ENCODE measurements at regions not wholly inside any gene's neighbourhood (a gene's known extent, or its start where the extent isn't known, plus 50 kb on each side); places are given as distances from the start of the nearest gene placed in this dataset.

DNA sequence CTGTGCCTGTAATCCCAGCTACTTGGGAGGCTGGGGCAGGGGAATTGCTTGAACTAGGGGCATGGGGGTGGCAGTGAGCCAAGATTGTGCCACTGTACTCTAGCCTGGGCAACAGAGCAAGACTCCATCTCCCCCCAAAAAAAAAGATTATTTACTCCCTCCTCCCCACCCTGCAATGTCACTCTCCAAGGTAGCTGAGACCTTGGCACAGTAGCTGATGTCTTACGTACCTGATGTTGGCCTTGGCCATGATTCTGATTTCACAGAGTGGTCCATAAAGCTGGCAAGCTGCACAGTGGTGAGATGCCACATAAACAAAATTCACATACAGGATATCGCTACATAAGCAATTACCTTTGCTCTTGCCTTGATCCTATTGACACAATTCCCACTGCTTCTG is 108.5 kb downstream of the CAVIN4 start:
- TF ChIP-seq RFX5 (IDR thresholded peaks at IDR 0.05; ENCODE audit: low read length) (no peak), TAF1 (IDR thresholded peaks at IDR 0.05; ENCODE audit: borderline replicate concordance, low read depth, low read length) (no peak), EZH2phosphoT487 (IDR thresholded peaks at IDR 0.05; ENCODE audit: borderline replicate concordance, low read depth) (no peak), EP300 (IDR thresholded peaks at IDR 0.05; ENCODE audit: borderline replicate concordance in 1 of 2, low read depth in 1 of 2, low read length in 1 of 2) (no peak), POLR2AphosphoS5 (IDR thresholded peaks at IDR 0.05; ENCODE audit: low read depth, low read length) (no peak), NFIC (IDR thresholded peaks at IDR 0.05; ENCODE audit: borderline replicate concordance) (no peak)
- TF ChIP-seq, protein P1, sequence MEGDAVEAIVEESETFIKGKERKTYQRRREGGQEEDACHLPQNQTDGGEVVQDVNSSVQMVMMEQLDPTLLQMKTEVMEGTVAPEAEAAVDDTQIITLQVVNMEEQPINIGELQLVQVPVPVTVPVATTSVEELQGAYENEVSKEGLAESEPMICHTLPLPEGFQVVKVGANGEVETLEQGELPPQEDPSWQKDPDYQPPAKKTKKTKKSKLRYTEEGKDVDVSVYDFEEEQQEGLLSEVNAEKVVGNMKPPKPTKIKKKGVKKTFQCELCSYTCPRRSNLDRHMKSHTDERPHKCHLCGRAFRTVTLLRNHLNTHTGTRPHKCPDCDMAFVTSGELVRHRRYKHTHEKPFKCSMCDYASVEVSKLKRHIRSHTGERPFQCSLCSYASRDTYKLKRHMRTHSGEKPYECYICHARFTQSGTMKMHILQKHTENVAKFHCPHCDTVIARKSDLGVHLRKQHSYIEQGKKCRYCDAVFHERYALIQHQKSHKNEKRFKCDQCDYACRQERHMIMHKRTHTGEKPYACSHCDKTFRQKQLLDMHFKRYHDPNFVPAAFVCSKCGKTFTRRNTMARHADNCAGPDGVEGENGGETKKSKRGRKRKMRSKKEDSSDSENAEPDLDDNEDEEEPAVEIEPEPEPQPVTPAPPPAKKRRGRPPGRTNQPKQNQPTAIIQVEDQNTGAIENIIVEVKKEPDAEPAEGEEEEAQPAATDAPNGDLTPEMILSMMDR (IDR thresholded peaks at IDR 0.05), result no peak
- TF ChIP-seq, protein P2, sequence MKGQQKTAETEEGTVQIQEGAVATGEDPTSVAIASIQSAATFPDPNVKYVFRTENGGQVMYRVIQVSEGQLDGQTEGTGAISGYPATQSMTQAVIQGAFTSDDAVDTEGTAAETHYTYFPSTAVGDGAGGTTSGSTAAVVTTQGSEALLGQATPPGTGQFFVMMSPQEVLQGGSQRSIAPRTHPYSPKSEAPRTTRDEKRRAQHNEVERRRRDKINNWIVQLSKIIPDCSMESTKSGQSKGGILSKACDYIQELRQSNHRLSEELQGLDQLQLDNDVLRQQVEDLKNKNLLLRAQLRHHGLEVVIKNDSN (IDR thresholded peaks at IDR 0.05; ENCODE audit: borderline replicate concordance, low read depth), result no peak
- TF ChIP-seq, protein P3, sequence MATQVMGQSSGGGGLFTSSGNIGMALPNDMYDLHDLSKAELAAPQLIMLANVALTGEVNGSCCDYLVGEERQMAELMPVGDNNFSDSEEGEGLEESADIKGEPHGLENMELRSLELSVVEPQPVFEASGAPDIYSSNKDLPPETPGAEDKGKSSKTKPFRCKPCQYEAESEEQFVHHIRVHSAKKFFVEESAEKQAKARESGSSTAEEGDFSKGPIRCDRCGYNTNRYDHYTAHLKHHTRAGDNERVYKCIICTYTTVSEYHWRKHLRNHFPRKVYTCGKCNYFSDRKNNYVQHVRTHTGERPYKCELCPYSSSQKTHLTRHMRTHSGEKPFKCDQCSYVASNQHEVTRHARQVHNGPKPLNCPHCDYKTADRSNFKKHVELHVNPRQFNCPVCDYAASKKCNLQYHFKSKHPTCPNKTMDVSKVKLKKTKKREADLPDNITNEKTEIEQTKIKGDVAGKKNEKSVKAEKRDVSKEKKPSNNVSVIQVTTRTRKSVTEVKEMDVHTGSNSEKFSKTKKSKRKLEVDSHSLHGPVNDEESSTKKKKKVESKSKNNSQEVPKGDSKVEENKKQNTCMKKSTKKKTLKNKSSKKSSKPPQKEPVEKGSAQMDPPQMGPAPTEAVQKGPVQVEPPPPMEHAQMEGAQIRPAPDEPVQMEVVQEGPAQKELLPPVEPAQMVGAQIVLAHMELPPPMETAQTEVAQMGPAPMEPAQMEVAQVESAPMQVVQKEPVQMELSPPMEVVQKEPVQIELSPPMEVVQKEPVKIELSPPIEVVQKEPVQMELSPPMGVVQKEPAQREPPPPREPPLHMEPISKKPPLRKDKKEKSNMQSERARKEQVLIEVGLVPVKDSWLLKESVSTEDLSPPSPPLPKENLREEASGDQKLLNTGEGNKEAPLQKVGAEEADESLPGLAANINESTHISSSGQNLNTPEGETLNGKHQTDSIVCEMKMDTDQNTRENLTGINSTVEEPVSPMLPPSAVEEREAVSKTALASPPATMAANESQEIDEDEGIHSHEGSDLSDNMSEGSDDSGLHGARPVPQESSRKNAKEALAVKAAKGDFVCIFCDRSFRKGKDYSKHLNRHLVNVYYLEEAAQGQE (IDR thresholded peaks at IDR 0.05; ENCODE audit: low read depth, low read length), result no peak; the same call in 1 of the 2 replicates

Measured in SK-N-SH (cell line).